ENCODE measurements at regions not wholly inside any gene's neighbourhood (a gene's known extent, or its start where the extent isn't known, plus 50 kb on each side); places are given as distances from the start of the nearest gene placed in this dataset.

GRCh38 chr16:79298894-79299799 lies 301.4 kb downstream of the MAF start:
- DNase-seq (ENCODE audit: low read depth) = no peak

GRCh38 chr16:79298476-79298875 lies 302.1 kb downstream of the MAF start:
- peak; percentile 2 for DNase-seq (ENCODE audit: low read depth)

- DNase-seq (ENCODE audit: low read depth) = no peak
Observed at GRCh38 chr16:79297805-79298204, 302.7 kb downstream of the MAF start.

- DNase-seq (ENCODE audit: low read depth) = no peak
Observed at GRCh38 chr16:79297296-79297695, 303.2 kb downstream of the MAF start.

- DNase-seq (ENCODE audit: low read depth) = no peak
Observed at GRCh38 chr16:79296491-79296890, 304.0 kb downstream of the MAF start.

- DNase-seq (ENCODE audit: low read depth) = no peak
Observed at GRCh38 chr16:79295746-79296145, 304.8 kb downstream of the MAF start.

- no peak for DNase-seq (ENCODE audit: low read depth)
Observed at GRCh38 chr16:79295162-79295561, 305.4 kb downstream of the MAF start.

GRCh38 chr16:79294568-79294967 lies 306.0 kb downstream of the MAF start:
- no peak for DNase-seq (ENCODE audit: low read depth)

GRCh38 chr16:79293836-79294460 lies 306.6 kb downstream of the MAF start:
- no peak for DNase-seq (ENCODE audit: low read depth)

- DNase-seq (ENCODE audit: low read depth) = no peak
Observed at GRCh38 chr16:79288066-79288465, 312.5 kb downstream of the MAF start.

GRCh38 chr16:79287424-79287917 lies 313.1 kb downstream of the MAF start:
- no peak for DNase-seq (ENCODE audit: low read depth)

- no peak for DNase-seq (ENCODE audit: low read depth)
Observed at GRCh38 chr16:79286646-79287423, 313.7 kb downstream of the MAF start.

- no peak for DNase-seq (ENCODE audit: low read depth)
Observed at GRCh38 chr16:79284766-79285165, 315.8 kb downstream of the MAF start.

GRCh38 chr16:79283578-79283977 lies 317.0 kb downstream of the MAF start:
- DNase-seq (ENCODE audit: low read depth) = no peak

GRCh38 chr16:79282806-79283205 lies 317.7 kb downstream of the MAF start:
- DNase-seq (ENCODE audit: low read depth) = peak; percentile 49

- no peak for DNase-seq (ENCODE audit: low read depth)
Observed at GRCh38 chr16:79278506-79278905, 322.0 kb downstream of the MAF start.

GRCh38 chr16:79276501-79276900 lies 324.0 kb downstream of the MAF start:
- DNase-seq (ENCODE audit: low read depth) = no peak

GRCh38 chr16:79274264-79274663 lies 326.3 kb downstream of the MAF start:
- DNase-seq (ENCODE audit: low read depth) = no peak

- no peak for DNase-seq (ENCODE audit: low read depth)
Observed at GRCh38 chr16:79272141-79272577, 328.4 kb downstream of the MAF start.

GRCh38 chr16:79271583-79271982 lies 329.0 kb downstream of the MAF start:
- no peak for DNase-seq (ENCODE audit: low read depth)

GRCh38 chr16:79270011-79270410 lies 330.5 kb downstream of the MAF start:
- no peak for DNase-seq (ENCODE audit: low read depth)
